Gastroesophageal sphincter (tissue), 4 donors: ENCODE measurements at regions not wholly inside any gene's neighbourhood (a gene's known extent, or its start where the extent isn't known, plus 50 kb on each side); places are given as distances from the start of the nearest gene placed in this dataset.

Experiments
- ATAC-seq: fragments of 150-250 bp; one replicate; pipeline ENCODE4 v1.9.1; 2016; ENCODE audit warnings: mild to moderate bottlenecking, moderate library complexity
- H3K27ac ChIP-seq, 4 donors: fragments of 200-600 bp; sonication (generic) in 3 of 4; 1 replicate in 3 of 4; 2 replicates in 1 of 4; pipeline ENCODE4 v1.5.1; 2016 to 2019
- H3K27me3 ChIP-seq: fragments of 200-600 bp; sonication (generic); one replicate; pipeline ENCODE4 v1.5.1; 2019
- H3K36me3 ChIP-seq, 2 donors: fragments of 200-600 bp; sonication (generic); one replicate each; pipeline ENCODE4 v1.5.1; 2019; ENCODE audit warnings: control low read depth in 1 of 2
- H3K4me1 ChIP-seq, 3 donors: fragments of 200-600 bp; sonication (generic); 1 replicate in 2 of 3; 2 replicates in 1 of 3; pipeline ENCODE4 v1.5.1; 2016 to 2019; ENCODE audit warnings: control low read depth in 2 of 3
- H3K4me3 ChIP-seq, 2 donors: fragments of 200-600 bp; sonication (generic); one replicate each; pipeline ENCODE4 v1.5.1; 2019; ENCODE audit warnings: mild to moderate bottlenecking in 1 of 2, moderate library complexity in 1 of 2
- H3K9me3 ChIP-seq, 3 donors: fragments of 200-600 bp; sonication (generic); one replicate each; pipeline ENCODE4 v1.5.1; 2017 to 2019; ENCODE audit warnings: control low read depth in 2 of 3
- EP300 ChIP-seq: sonication (generic); formaldehyde crosslinking; IDR thresholded peaks from one replicate; pipeline ENCODE4 v1.6.1; 2017; ENCODE audit warnings: antibody characterized with exemption, mild to moderate bottlenecking
- POLR2A ChIP-seq, 2 donors: fragments of 450-650 bp; IDR thresholded peaks; one replicate each; pipeline ENCODE4 v1.6.1; 2017; ENCODE audit warnings: antibody characterized with exemption in 2 of 2, mild to moderate bottlenecking in 2 of 2, moderate library complexity in 1 of 2
- POLR2AphosphoS5 ChIP-seq: sonication (generic); formaldehyde crosslinking; IDR thresholded peaks from one replicate; pipeline ENCODE4 v1.6.1; 2017; ENCODE audit warnings: antibody characterized with exemption
- WGBS, 2 donors: methylation state at CpG; one replicate each; pipeline ENCODE4 v1.1.5; 2018; ENCODE audit warnings: low coverage in 1 of 2; 5-methylcytosine and 5-hydroxymethylcytosine counted together
- TF ChIP-seq, protein P1 (sequence below), 4 experiments: fragments of 200-600 bp in 2 of 4; fragments of 450-650 bp in 2 of 4; sonication (generic) in 1 of 4; IDR thresholded peaks; one replicate each; pipeline ENCODE4 v1.5.1; 2017 to 2019; ENCODE audit warnings: antibody characterized with exemption in 4 of 4, mild to moderate bottlenecking in 2 of 4, moderate library complexity in 2 of 4

DNA sequence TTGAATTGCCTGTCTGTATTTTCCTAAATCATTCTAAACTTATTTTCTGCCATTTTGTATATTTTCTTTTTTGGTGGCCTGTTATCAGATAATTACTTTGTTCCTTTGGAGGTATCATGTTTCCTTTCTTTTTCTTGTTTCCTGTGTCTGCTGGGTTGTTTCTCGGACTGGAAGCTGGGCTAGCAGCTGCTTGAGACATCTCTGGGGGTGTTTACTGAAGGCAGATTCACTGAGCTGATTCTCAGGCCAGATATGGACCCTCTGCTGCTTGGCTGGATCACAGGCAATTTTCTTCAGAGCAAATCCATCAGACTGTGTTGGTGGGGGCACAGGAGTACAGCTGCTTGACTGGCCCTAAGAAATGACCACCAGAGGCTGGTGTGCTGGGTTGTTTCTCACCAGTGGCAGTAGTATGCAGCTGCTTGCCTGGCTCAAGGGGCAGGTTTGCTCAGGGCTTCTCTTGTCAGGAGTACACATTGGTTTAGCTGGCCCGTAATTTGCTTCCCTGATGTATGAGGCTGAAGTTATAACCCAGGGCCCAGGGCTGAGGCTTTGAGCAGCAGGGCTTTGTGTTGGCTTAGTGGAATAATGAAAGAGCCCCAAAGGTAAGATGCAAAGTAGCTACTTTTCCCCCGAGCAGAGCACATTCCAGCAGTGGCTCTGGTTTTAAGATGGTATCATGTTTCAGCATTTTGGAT lies 680.6 kb downstream of the TECRL start:
- TF ChIP-seq, protein P1, sequence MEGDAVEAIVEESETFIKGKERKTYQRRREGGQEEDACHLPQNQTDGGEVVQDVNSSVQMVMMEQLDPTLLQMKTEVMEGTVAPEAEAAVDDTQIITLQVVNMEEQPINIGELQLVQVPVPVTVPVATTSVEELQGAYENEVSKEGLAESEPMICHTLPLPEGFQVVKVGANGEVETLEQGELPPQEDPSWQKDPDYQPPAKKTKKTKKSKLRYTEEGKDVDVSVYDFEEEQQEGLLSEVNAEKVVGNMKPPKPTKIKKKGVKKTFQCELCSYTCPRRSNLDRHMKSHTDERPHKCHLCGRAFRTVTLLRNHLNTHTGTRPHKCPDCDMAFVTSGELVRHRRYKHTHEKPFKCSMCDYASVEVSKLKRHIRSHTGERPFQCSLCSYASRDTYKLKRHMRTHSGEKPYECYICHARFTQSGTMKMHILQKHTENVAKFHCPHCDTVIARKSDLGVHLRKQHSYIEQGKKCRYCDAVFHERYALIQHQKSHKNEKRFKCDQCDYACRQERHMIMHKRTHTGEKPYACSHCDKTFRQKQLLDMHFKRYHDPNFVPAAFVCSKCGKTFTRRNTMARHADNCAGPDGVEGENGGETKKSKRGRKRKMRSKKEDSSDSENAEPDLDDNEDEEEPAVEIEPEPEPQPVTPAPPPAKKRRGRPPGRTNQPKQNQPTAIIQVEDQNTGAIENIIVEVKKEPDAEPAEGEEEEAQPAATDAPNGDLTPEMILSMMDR (IDR thresholded peaks at IDR 0.05) = no peak
- Histone ChIP-seq H3K27me3 (no peaks in the 10 kb centered on the region), H3K36me3 (no peaks in the 10 kb centered on the region), H3K4me3 (no peak overlapping the region), H3K4me1 (no peaks in the 10 kb centered on the region), H3K9me3 (no peaks in the 10 kb centered on the region), H3K27ac (no peak overlapping the region)
- no peak for ATAC-seq
- WGBS, 2 donors = 19 to 20% methylated on average over 2 to 3 of the region's 3 CpGs

DNA sequence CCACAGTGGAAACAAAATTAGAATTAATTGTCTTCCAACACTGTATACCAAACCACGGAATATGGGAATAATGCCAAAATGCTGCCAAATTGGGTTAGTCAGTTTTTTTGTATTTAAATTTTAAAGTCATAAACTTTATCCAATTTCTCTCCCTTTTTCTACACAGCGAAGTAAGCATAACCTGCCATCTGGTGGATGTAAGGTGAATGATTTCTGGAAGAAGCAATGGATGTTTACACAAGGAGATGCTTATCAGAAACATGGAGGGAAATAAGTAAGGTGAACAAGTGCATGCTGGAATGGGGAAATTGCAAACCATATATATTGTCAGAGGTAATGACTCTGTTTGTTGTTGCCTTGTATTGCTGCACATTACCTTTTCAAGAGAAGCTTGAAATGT lies 691.9 kb downstream of the TECRL start:
- ATAC-seq = no peak
- TF ChIP-seq POLR2A (IDR thresholded peaks at IDR 0.05) (no peak), POLR2AphosphoS5 (no peak), EP300 (no peak)
- TF ChIP-seq, protein P1 (IDR thresholded peaks at IDR 0.05) = no peak
- no peak overlapping the region for H3K27ac ChIP-seq
- WGBS, 2 donors = 14 to 17% methylated on average over 2 of the region's 2 CpGs
- H3K9me3 ChIP-seq = no peaks in the 10 kb centered on the region
- no peaks in the 10 kb centered on the region for H3K36me3 ChIP-seq
- no peaks in the 10 kb centered on the region for H3K4me1 ChIP-seq
- H3K27me3 ChIP-seq = no peaks in the 10 kb centered on the region
- no peak overlapping the region for H3K4me3 ChIP-seq

DNA sequence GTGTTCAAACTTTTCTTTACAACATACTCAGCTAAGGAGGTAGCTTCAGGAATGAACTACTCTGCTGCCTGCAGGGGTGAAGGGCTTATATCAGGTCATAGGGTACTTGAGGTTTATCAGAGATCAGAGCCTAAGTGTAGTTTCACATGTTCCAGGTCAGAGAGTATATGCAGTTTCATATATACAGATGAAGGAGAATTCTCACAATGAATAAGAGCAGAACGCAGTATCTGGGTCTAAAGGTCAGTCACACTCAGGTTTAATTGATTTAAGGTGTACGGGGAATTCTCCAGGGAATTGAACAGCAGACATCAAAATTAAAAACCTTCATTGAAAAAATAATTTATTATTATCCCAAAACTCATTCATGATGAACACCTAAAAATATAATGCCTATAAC lies 700.6 kb downstream of the TECRL start:
- Histone ChIP-seq H3K4me1 (no peaks in the 10 kb centered on the region), H3K27ac (no peak overlapping the region), H3K9me3 (no peaks in the 10 kb centered on the region), H3K27me3 (no peaks in the 10 kb centered on the region), H3K36me3 (no peaks in the 10 kb centered on the region), H3K4me3 (no peak overlapping the region)
- TF ChIP-seq POLR2A (IDR thresholded peaks at IDR 0.05) (no peak), POLR2AphosphoS5 (no peak), EP300 (no peak)
- TF ChIP-seq, protein P1 (IDR thresholded peaks at IDR 0.05) = no peak
- WGBS, 2 donors = 41 to 53% methylated on average over 2 of the region's 2 CpGs
- no peak for ATAC-seq

DNA sequence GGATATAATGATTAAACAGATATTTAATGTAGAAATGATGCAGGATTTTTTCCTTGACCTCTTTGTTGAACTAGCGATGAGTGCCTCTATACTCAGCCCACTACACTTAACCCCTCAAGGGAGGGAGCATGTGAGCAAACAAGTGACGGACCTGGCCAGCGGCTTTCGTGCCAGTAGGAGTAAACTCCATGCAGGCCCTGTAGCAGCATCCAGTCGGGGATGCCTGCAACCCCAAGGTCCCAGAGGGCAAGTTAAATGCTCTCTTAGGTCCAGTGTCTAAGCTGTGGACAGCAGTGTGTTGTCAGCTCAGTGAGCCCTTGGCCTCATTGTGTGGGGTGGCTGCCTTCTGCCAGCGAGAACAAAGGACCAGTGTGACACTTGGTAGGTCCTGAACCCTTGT lies 708.7 kb downstream of the TECRL start:
- WGBS, 2 donors = 84 to 95% methylated on average over 5 to 6 of the region's 6 CpGs
- TF ChIP-seq, protein P1 (IDR thresholded peaks at IDR 0.05) = no peak
- no peak for TF ChIP-seq EP300
- no peak for TF ChIP-seq POLR2AphosphoS5
- TF ChIP-seq POLR2A (IDR thresholded peaks at IDR 0.05) = no peak

DNA sequence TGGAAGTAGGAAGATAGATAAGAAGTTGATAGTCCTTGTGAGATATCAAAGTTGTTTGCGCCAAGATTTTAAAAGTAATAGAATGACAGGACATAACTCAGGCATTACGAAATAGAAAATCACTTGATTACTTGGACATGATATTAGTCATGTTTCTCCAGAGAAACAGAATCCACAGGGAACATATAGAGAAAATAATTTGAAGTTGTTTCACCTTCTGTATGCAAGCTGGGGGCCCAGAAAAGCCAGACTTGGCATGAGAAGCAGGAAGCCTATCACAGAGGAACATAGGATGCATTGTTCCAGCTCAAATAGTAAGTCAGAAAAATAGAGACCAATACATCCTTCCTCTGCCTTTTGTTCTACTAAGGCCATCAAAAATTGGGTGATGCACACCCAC lies 715.9 kb downstream of the TECRL start:
- Histone ChIP-seq H3K4me3 (no peak overlapping the region), H3K36me3 (no peaks in the 10 kb centered on the region), H3K9me3 (no peaks in the 10 kb centered on the region), H3K27me3 (no peaks in the 10 kb centered on the region), H3K27ac (no peak overlapping the region), H3K4me1 (no peaks in the 10 kb centered on the region)
- ATAC-seq = no peak
- TF ChIP-seq, protein P1 (IDR thresholded peaks at IDR 0.05) = no peak
- TF ChIP-seq EP300 = no peak
- WGBS, 2 donors = 66% methylated on average over 2 of the region's 2 CpGs; no CpG with 5 or more reads in 1 of the 2 donors

More for the DNA sequence above, 708.7 kb downstream of the TECRL start:
- ATAC-seq = no peak
- H3K27me3 ChIP-seq = no peaks in the 10 kb centered on the region
- no peaks in the 10 kb centered on the region for H3K9me3 ChIP-seq
- H3K27ac ChIP-seq = no peak overlapping the region
- no peaks in the 10 kb centered on the region for H3K4me1 ChIP-seq
- no peak overlapping the region for H3K4me3 ChIP-seq
- no peaks in the 10 kb centered on the region for H3K36me3 ChIP-seq
